Testis (tissue), 2 donors: ENCODE measurements at regions not wholly inside any gene's neighbourhood (a gene's known extent, or its start where the extent isn't known, plus 50 kb on each side); places are given as distances from the start of the nearest gene placed in this dataset.

Source experiments
- DNase-seq: peaks from one replicate; pipeline ENCODE4 v3.0.0-alpha.2; 2019
- H3K27ac ChIP-seq, 2 donors: fragments of 200-600 bp; sonication (generic); one replicate each; pipeline ENCODE4 v1.5.1; 2019
- H3K27me3 ChIP-seq: fragments of 200-600 bp; sonication (generic); one replicate; pipeline ENCODE4 v1.5.1; 2019
- H3K36me3 ChIP-seq: fragments of 200-600 bp; sonication (generic); one replicate; pipeline ENCODE4 v1.5.1; 2017; ENCODE audit warnings: low read depth; ENCODE audit errors: missing control alignments
- H3K4me1 ChIP-seq: fragments of 200-600 bp; sonication (generic); one replicate; pipeline ENCODE4 v1.5.1; 2019
- H3K4me3 ChIP-seq, 2 donors: fragments of 200-600 bp; sonication (generic); one replicate each; pipeline ENCODE4 v1.5.1; 2017 to 2019
- H3K9me3 ChIP-seq: fragments of 200-600 bp; sonication (generic); one replicate; pipeline ENCODE4 v1.5.1; 2017
- POLR2A ChIP-seq: fragments of 450-650 bp; IDR thresholded peaks from one replicate; pipeline ENCODE4 v1.6.1; 2017; ENCODE audit warnings: antibody characterized with exemption, mild to moderate bottlenecking, moderate library complexity
- WGBS, 2 donors: methylation state at CpG; one replicate each; pipeline ENCODE4 v1.1.5; 2018; 5-methylcytosine and 5-hydroxymethylcytosine counted together
- intact Hi-C: fragments of 100-400 bp; cut with DNase I; formaldehyde crosslinking; loops from one replicate; pipeline ENCODE4 v1.15.1; 2023; ENCODE audit warnings: low total_unique reads
- TF ChIP-seq, protein P1 (sequence below), 3 experiments: fragments of 450-650 bp in 2 of 3; fragments of 200-600 bp in 1 of 3; sonication (generic) in 1 of 3; IDR thresholded peaks; one replicate each; pipeline ENCODE4 v1.5.1; 2016 to 2019; ENCODE audit warnings: antibody characterized with exemption in 3 of 3, mild to moderate bottlenecking in 2 of 3, moderate library complexity in 1 of 3

DNA sequence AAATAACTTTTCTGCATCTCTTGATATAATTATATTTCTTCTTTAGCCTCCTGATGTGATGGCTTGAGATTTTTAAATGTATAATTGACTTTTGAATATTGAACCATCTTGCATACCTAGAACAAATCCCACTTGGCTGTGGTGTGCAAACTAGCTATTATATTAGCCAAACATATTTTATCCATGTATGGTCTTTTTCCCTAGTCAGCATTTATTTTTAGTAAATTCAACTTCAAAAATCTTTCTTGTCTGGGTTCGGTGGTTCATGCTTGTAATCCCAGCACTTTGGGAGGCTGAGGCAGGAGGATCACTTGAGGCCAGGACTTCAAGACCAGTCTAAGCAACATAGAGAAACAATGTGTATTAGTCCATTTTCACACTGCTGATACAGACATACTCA is 386.6 kb upstream of the VWC2 start:
- no peaks in the 10 kb centered on the region for H3K27me3 ChIP-seq
- H3K9me3 ChIP-seq: no peaks in the 10 kb centered on the region
- no peaks in the 10 kb centered on the region for H3K4me1 ChIP-seq
- no peak for DNase-seq
- H3K27ac ChIP-seq: no peak overlapping the region
- WGBS, 2 donors: 89 to 93% methylated on average over 1 of the region's 1 CpG
- intact Hi-C loops: no loop called here
- TF ChIP-seq, protein P1, sequence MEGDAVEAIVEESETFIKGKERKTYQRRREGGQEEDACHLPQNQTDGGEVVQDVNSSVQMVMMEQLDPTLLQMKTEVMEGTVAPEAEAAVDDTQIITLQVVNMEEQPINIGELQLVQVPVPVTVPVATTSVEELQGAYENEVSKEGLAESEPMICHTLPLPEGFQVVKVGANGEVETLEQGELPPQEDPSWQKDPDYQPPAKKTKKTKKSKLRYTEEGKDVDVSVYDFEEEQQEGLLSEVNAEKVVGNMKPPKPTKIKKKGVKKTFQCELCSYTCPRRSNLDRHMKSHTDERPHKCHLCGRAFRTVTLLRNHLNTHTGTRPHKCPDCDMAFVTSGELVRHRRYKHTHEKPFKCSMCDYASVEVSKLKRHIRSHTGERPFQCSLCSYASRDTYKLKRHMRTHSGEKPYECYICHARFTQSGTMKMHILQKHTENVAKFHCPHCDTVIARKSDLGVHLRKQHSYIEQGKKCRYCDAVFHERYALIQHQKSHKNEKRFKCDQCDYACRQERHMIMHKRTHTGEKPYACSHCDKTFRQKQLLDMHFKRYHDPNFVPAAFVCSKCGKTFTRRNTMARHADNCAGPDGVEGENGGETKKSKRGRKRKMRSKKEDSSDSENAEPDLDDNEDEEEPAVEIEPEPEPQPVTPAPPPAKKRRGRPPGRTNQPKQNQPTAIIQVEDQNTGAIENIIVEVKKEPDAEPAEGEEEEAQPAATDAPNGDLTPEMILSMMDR (IDR thresholded peaks at IDR 0.05): no peak
- TF ChIP-seq POLR2A: no peak
- H3K36me3 ChIP-seq: no peaks in the 10 kb centered on the region
- H3K4me3 ChIP-seq: no peak overlapping the region

DNA sequence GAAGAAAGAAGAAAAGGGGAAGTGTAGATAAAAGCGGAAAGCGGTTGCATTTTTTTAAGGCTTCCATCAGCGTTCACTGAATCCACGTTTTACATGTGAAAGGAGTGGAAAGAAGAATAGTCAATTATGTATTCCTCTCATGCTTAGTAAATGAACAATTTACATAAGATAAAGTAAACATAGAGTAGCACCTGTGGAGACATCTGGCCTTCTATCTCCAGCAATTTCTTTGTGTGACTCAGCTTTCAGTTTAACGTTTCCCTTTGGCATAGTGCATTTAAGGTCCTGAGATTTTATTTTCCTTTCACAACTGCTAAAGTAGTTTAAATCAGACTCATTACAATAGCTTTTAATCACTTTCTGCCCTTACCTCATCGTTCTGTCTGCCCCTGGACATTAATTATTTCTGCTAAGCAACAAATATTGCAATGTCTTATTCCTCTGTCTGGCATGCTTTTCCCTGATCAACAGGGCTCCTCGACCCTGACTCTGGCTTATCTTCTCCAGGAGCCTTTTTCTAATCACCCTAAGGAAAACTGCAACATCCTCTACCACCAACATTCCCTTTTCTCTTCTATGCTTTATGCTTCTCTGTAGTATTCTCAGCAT is 383.5 kb upstream of the VWC2 start:
- DNase-seq: no peak
- H3K4me3 ChIP-seq: no peak overlapping the region
- H3K27ac ChIP-seq: no peak overlapping the region
- H3K36me3 ChIP-seq: no peaks in the 10 kb centered on the region
- H3K9me3 ChIP-seq: no peaks in the 10 kb centered on the region
- 60 to 66% methylated on average over 7 of the region's 7 CpGs for WGBS, 2 donors
- intact Hi-C loops: no loop called here
- H3K27me3 ChIP-seq: no peaks in the 10 kb centered on the region
- no peaks in the 10 kb centered on the region for H3K4me1 ChIP-seq
- no peak for TF ChIP-seq POLR2A
- TF ChIP-seq, protein P1 (IDR thresholded peaks at IDR 0.05): no peak

DNA sequence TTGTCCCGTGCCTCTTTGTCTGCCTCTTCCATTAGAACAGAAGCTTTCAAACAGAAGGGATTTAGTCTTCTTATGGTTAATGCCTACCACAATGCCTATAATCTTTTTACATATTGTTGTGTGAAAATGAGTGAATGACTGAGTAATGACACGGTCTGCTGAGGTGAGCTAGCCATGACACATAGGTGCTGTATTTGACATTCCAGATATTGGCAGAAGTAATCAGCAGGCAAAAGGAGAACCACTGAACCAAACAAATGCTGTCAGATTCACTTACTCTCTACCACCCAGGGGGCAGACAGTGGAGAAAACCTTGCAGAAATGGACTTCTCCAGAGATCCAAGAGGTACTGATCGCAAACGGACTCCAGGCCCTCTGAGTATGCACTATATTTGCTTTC is 377.2 kb upstream of the VWC2 start:
- no peak overlapping the region for H3K27ac ChIP-seq
- no peaks in the 10 kb centered on the region for H3K4me1 ChIP-seq
- no peak overlapping the region for H3K4me3 ChIP-seq
- 81 to 86% methylated on average over 4 of the region's 4 CpGs for WGBS, 2 donors
- no peaks in the 10 kb centered on the region for H3K36me3 ChIP-seq
- no peaks in the 10 kb centered on the region for H3K27me3 ChIP-seq
- DNase-seq: no peak
- TF ChIP-seq, protein P1 (IDR thresholded peaks at IDR 0.05): no peak
- no peak for TF ChIP-seq POLR2A
- intact Hi-C loops: no loop called here
- H3K9me3 ChIP-seq: no peaks in the 10 kb centered on the region

DNA sequence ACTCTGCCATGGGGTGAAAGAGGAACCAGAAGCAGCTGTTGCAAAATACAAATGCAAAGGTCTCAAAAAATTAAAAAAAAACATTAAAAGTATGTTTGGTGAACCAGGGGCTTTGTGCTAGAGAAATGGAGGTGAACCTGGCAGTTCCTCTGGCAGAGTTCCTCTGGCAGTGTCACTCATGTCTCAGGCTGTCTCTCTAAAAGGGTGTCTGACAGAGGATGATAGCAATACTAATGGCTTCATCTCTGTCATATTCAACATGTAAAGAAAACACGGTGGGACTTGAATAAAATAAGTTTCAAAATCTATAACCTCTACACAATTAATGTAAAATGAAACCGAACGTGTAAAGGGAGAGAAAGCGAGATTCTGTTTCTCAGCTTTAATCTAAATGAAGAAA is 375.7 kb upstream of the VWC2 start:
- no peak for DNase-seq
- Histone ChIP-seq H3K9me3 (no peaks in the 10 kb centered on the region), H3K4me3 (no peak overlapping the region), H3K27ac (no peak overlapping the region), H3K4me1 (no peaks in the 10 kb centered on the region), H3K27me3 (no peaks in the 10 kb centered on the region), H3K36me3 (no peaks in the 10 kb centered on the region)
- TF ChIP-seq, protein P1 (IDR thresholded peaks at IDR 0.05): no peak
- TF ChIP-seq POLR2A: no peak
- intact Hi-C loops: no loop called here
- 91 to 92% methylated on average over 4 of the region's 4 CpGs for WGBS, 2 donors

DNA sequence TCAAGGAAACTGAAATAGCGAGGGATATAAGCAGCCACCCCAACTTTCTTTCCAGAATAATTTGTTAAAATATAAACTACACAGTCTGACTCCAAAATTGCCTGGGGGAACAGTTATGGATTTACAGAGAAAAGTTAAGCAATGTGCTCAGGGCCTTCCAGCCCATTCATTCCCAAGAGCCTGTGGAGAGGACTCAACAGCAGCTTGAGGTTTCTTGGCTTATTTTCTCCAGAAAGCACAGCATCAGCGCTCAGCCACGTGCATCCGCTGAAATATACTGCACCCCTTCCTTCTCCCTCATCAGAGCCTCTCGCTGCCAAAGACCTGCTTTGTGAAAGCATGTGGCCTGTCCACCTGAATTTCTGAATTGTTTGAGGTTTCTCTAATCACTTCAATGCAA is 375.2 kb upstream of the VWC2 start:
- H3K36me3 ChIP-seq: no peaks in the 10 kb centered on the region
- no peak overlapping the region for H3K4me3 ChIP-seq
- H3K27ac ChIP-seq: no peak overlapping the region
- H3K4me1 ChIP-seq: no peaks in the 10 kb centered on the region
- no peaks in the 10 kb centered on the region for H3K27me3 ChIP-seq
- no peak for TF ChIP-seq POLR2A
- TF ChIP-seq, protein P1 (IDR thresholded peaks at IDR 0.05): no peak
- H3K9me3 ChIP-seq: no peaks in the 10 kb centered on the region
- intact Hi-C loops: no loop called here
- DNase-seq: no peak
- WGBS, 2 donors: 85 to 88% methylated on average over 5 of the region's 5 CpGs
